Esophagus muscularis mucosa (tissue), 4 donors: ENCODE measurements at regions not wholly inside any gene's neighbourhood (a gene's known extent, or its start where the extent isn't known, plus 50 kb on each side); places are given as distances from the start of the nearest gene placed in this dataset.
A peak's percentile ranks its signal among the peaks of the same experiment; 100 is the strongest.

Experiments used
- DNase-seq: peaks from one replicate; pipeline ENCODE4 v3.0.0-alpha.2; 2017; ENCODE audit errors: extremely low spot score
- H3K27ac ChIP-seq, 4 donors: fragments of 200-600 bp; sonication (generic); replicated peaks in 1 of 4; 1 replicate in 3 of 4; 2 replicates in 1 of 4; pipeline ENCODE4 v1.5.1; 2016 to 2019; ENCODE audit warnings: mild to moderate bottlenecking in 1 of 4
- H3K27me3 ChIP-seq, 4 donors: fragments of 200-600 bp; sonication (generic); one replicate each; pipeline versions ENCODE4 v1.5.1 to v1.6.0; 2016 to 2019
- H3K36me3 ChIP-seq, 4 donors: fragments of 200-600 bp; sonication (generic); one replicate each; pipeline ENCODE4 v1.5.1; 2016 to 2019
- H3K4me1 ChIP-seq, 4 donors: fragments of 200-600 bp; sonication (generic); one replicate each; pipeline ENCODE4 v1.5.1; 2016 to 2019
- H3K4me3 ChIP-seq, 4 donors: fragments of 200-600 bp; sonication (generic); 1 replicate in 2 of 4; 2 replicates in 2 of 4; pipeline ENCODE4 v1.5.1; 2016 to 2019; ENCODE audit warnings: mild to moderate bottlenecking in 4 of 4, moderate library complexity in 1 of 4
- H3K9me3 ChIP-seq, 4 donors: fragments of 200-600 bp; sonication (generic); 1 replicate in 3 of 4; 2 replicates in 1 of 4; pipeline ENCODE4 v1.5.1; 2016 to 2019
- CTCF ChIP-seq, 3 experiments: fragments of 200-600 bp in 2 of 3; fragments of 450-650 bp in 1 of 3; sonication (generic) in 2 of 3; IDR thresholded peaks; one replicate each; pipeline ENCODE4 v1.5.1; 2017 to 2019; ENCODE audit warnings: antibody characterized with exemption in 3 of 3, mild to moderate bottlenecking in 2 of 3, moderate library complexity in 1 of 3
- EP300 ChIP-seq: sonication (generic); formaldehyde crosslinking; IDR thresholded peaks from one replicate; pipeline ENCODE4 v1.6.1; 2017; ENCODE audit warnings: antibody characterized with exemption
- POLR2A ChIP-seq: fragments of 450-650 bp; IDR thresholded peaks from one replicate; pipeline ENCODE4 v1.6.1; 2017; ENCODE audit warnings: antibody characterized with exemption, moderate library complexity, mild to moderate bottlenecking, low read depth
- POLR2AphosphoS5 ChIP-seq, 2 donors: sonication (generic); formaldehyde crosslinking; IDR thresholded peaks; one replicate each; pipeline ENCODE4 v1.6.1; 2017; ENCODE audit warnings: antibody characterized with exemption in 2 of 2
- WGBS: methylation state at CpG from one replicate; pipeline ENCODE4 v1.1.5; 2018; 5-methylcytosine and 5-hydroxymethylcytosine counted together
- intact Hi-C: fragments of 100-400 bp; cut with DNase I; formaldehyde crosslinking; loops from one replicate; pipeline ENCODE4 v1.15.1; 2023

- TF ChIP-seq EP300 (no peak), POLR2AphosphoS5 (IDR thresholded peaks at IDR 0.05) (no peak), CTCF (IDR thresholded peaks at IDR 0.05) (no peak), POLR2A (no peak)
- 86% methylated on average over 9 of the region's 12 CpGs for WGBS
- no peaks in the 10 kb centered on the region for H3K4me1 ChIP-seq
- DNase-seq: peak; percentile 89
- peaks cover 0 to 6% (median 0%) of the 10 kb centered on the region in 4 donors for H3K9me3 ChIP-seq
- no peak overlapping the region for H3K27ac ChIP-seq
- H3K36me3 ChIP-seq: no peaks in the 10 kb centered on the region
- no peak overlapping the region for H3K4me3 ChIP-seq
- intact Hi-C loops: no loop called here
- H3K27me3 ChIP-seq: peaks cover 0 to 26% (median 0%) of the 10 kb centered on the region in 4 donors
Observed at GRCh38 chr3:127351775-127352350, 64.0 kb upstream of the PRR20G start.

DNA sequence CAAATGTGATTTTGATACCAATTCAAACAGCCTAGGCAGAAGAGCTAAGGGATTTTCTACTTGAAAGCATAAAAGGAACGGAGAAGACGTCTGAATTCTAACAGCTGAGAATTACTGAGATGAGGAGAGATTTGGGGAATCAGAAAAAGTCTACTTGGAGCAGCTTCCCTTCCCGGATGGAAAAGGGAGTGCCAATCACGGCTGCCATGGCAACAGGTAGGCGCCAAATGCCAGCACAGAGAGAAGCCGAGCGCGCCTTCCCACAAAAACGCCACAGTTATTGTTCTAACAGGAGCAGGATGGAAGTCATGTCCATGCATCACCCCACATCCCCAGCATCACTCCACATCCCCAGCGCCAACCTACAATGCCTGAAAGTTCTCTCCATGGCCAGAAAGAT is 63.5 kb upstream of the PRR20G start:
- Histone ChIP-seq H3K27me3 (peaks cover 0 to 26% (median 0%) of the 10 kb centered on the region in 4 donors), H3K4me1 (no peaks in the 10 kb centered on the region), H3K27ac (no peak overlapping the region), H3K36me3 (no peaks in the 10 kb centered on the region), H3K9me3 (peaks cover 0 to under 1% (median 0%) of the 10 kb centered on the region in 4 donors), H3K4me3 (no peak overlapping the region)
- intact Hi-C loops: no loop called here
- WGBS: 79% methylated on average over 10 of the region's 10 CpGs
- peak; percentile 45 for DNase-seq
- TF ChIP-seq POLR2AphosphoS5 (IDR thresholded peaks at IDR 0.05): no peak
- TF ChIP-seq CTCF (IDR thresholded peaks at IDR 0.05): no peak
- no peak for TF ChIP-seq POLR2A
- no peak for TF ChIP-seq EP300

DNA sequence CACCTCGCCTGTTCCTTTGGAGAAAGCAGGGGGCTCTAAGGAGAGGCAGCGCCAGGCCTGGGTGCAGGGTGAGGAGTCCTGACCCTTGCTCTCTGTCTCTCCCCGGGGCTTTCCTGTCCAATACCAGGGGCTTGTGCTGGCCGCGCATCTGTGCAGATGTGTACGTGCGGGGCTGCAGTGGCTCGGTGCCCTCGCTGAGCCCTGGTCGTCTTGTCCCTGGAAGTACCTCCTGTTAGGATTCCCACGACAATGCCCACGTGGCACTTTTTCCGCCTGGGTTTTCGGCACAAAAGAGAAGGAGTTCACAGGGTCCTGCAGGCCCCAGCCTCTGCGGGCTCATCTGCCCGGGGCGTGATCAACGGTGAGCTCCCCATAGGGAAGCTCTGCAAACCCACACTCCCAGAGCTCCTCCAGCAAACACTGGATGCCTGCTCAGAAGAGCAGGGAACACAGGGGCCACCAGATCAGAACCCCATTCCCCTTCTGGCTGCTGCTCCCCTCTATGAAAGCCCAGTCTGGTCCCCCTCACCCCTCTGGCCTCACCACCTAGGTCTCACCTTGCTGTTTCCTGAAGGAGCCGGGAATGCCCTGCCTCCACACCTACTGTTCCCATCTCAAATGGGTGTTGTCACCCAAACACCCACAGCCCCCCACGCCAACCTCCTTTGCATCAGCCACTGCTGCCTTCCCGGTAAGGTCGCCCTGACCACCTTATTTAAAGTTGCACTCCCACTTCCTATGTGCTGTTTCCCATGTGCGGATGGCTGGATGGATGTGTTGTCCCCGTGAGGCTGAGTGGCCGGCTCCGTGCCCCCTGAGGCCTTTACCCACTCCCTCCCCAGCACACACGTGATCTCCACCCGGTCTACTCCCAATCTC is 62.6 kb upstream of the PRR20G start:
- H3K4me3 ChIP-seq: no peak overlapping the region
- intact Hi-C loops: no loop called here
- H3K27ac ChIP-seq: no peak overlapping the region
- no peaks in the 10 kb centered on the region for H3K9me3 ChIP-seq
- H3K4me1 ChIP-seq: no peaks in the 10 kb centered on the region
- TF ChIP-seq CTCF (IDR thresholded peaks at IDR 0.05) (no peak), EP300 (no peak), POLR2AphosphoS5 (IDR thresholded peaks at IDR 0.05) (no peak), POLR2A (no peak)
- WGBS: 82% methylated on average over 20 of the region's 28 CpGs
- H3K36me3 ChIP-seq: no peaks in the 10 kb centered on the region
- DNase-seq: peak; percentile 91
- peaks cover 0 to 31% (median 0%) of the 10 kb centered on the region in 4 donors for H3K27me3 ChIP-seq

GRCh38 chr3:127349501-127350171 is 61.8 kb upstream of the PRR20G start:
- intact Hi-C loops: no loop called here
- H3K36me3 ChIP-seq: no peaks in the 10 kb centered on the region
- H3K4me1 ChIP-seq: no peaks in the 10 kb centered on the region
- no peak for TF ChIP-seq EP300
- TF ChIP-seq POLR2AphosphoS5 (IDR thresholded peaks at IDR 0.05): no peak
- TF ChIP-seq POLR2A: no peak
- TF ChIP-seq CTCF (IDR thresholded peaks at IDR 0.05): no peak
- no peaks in the 10 kb centered on the region for H3K9me3 ChIP-seq
- peaks cover 0 to 39% (median 0%) of the 10 kb centered on the region in 4 donors for H3K27me3 ChIP-seq
- H3K27ac ChIP-seq: no peak overlapping the region
- WGBS: 73% methylated on average over 6 of the region's 19 CpGs
- no peak overlapping the region for H3K4me3 ChIP-seq
- peak; percentile 90 for DNase-seq
